VCaP (cell line): ENCODE measurements at regions not wholly inside any gene's neighbourhood (a gene's known extent, or its start where the extent isn't known, plus 50 kb on each side); places are given as distances from the start of the nearest gene placed in this dataset.
"Not testable (repeated sequence)": the region's sequence is repeated elsewhere in the genome, so short reads cannot be mapped to it uniquely, and the experiment has no call there.

Experiments
- H3K27ac ChIP-seq: fragments of 450-650 bp; 2 replicates; pipeline ENCODE4 v1.5.1; 2017
- CTCF ChIP-seq: fragments of 450-650 bp; conservative IDR thresholded peaks from 2 replicates; pipeline ENCODE4 v1.5.1; 2017; ENCODE audit warnings: mild to moderate bottlenecking, moderate library complexity

- no peak for TF ChIP-seq CTCF
These were observed 59.7 kb downstream of the RAP2B start for GRCh38 chr3:153221748-153222162.

GRCh38 chr3:153226877-153227276 is 64.9 kb downstream of the RAP2B start:
- not testable (repeated sequence) for H3K27ac ChIP-seq

More at GRCh38 chr3:153221748-153222162, 59.7 kb downstream of the RAP2B start:
- no peak overlapping the region for H3K27ac ChIP-seq

GRCh38 chr3:153230427-153230826 is 68.4 kb downstream of the RAP2B start:
- H3K27ac ChIP-seq: not testable (repeated sequence)

GRCh38 chr3:153231245-153231644 is 69.2 kb downstream of the RAP2B start:
- not testable (repeated sequence) for H3K27ac ChIP-seq

GRCh38 chr3:153232050-153232752 is 70.2 kb downstream of the RAP2B start:
- peak overlapping the region; percentile 74 for H3K27ac ChIP-seq

- peak overlapping the region; percentile 74 for H3K27ac ChIP-seq
- no peak for TF ChIP-seq CTCF
These were observed 70.8 kb downstream of the RAP2B start for GRCh38 chr3:153232851-153233271.

- peak overlapping the region; percentile 74 for H3K27ac ChIP-seq
These were observed 72.0 kb downstream of the RAP2B start for GRCh38 chr3:153233986-153234385.

GRCh38 chr3:153242896-153243295 is 80.9 kb downstream of the RAP2B start:
- TF ChIP-seq CTCF: no peak
- no peak overlapping the region for H3K27ac ChIP-seq

More at GRCh38 chr3:153233986-153234385, 72.0 kb downstream of the RAP2B start:
- TF ChIP-seq CTCF: no peak

- no peak for TF ChIP-seq CTCF
- no peak overlapping the region for H3K27ac ChIP-seq
These were observed 82.9 kb downstream of the RAP2B start for GRCh38 chr3:153244961-153245360.

- H3K27ac ChIP-seq: no peak overlapping the region
- TF ChIP-seq CTCF: no peak
These were observed 83.6 kb downstream of the RAP2B start for GRCh38 chr3:153245661-153246060.
